Parathyroid adenoma (tissue), 2 donors: ENCODE measurements at regions not wholly inside any gene's neighbourhood (a gene's known extent, or its start where the extent isn't known, plus 50 kb on each side); places are given as distances from the start of the nearest gene placed in this dataset.

Experiments used
- H2AFZ ChIP-seq: fragments of 300-600 bp; sonication (generic); one replicate; pipeline ENCODE4 v1.7.0; 2017; ENCODE audit warnings: antibody characterized with exemption, mild to moderate bottlenecking
- H3K27ac ChIP-seq: fragments of 300-600 bp; sonication (generic); one replicate; pipeline ENCODE4 v1.7.0; 2017
- H3K27me3 ChIP-seq: fragments of 300-600 bp; sonication (generic); one replicate; pipeline ENCODE4 v1.7.0; 2017; ENCODE audit warnings: low read length; ENCODE audit not compliant: control insufficient read depth, insufficient read depth
- H3K36me3 ChIP-seq: fragments of 300-600 bp; sonication (generic); one replicate; pipeline ENCODE4 v1.7.0; 2017; ENCODE audit warnings: low read length; ENCODE audit not compliant: control insufficient read depth, insufficient read depth
- H3K4me1 ChIP-seq: fragments of 300-600 bp; sonication (generic); one replicate; pipeline ENCODE4 v1.7.0; 2017; ENCODE audit warnings: control low read depth
- H3K4me2 ChIP-seq: fragments of 300-600 bp; sonication (generic); one replicate; pipeline ENCODE4 v1.7.0; 2017; ENCODE audit warnings: low read length
- H3K4me3 ChIP-seq: fragments of 300-600 bp; sonication (generic); one replicate; pipeline ENCODE4 v1.7.0; 2017; ENCODE audit warnings: low read depth, low read length
- H3K79me2 ChIP-seq: fragments of 300-600 bp; sonication (generic); one replicate; pipeline ENCODE4 v1.7.0; 2017; ENCODE audit warnings: control low read depth
- H3K9ac ChIP-seq: fragments of 300-600 bp; sonication (generic); one replicate; pipeline ENCODE4 v1.7.0; 2017; ENCODE audit warnings: mild to moderate bottlenecking
- H3K9me3 ChIP-seq: fragments of 300-600 bp; sonication (generic); one replicate; pipeline ENCODE4 v1.7.0; 2017; ENCODE audit warnings: low read length; ENCODE audit not compliant: control insufficient read depth
- TF ChIP-seq, protein P1 (sequence below): fragments of 300-600 bp; sonication (generic); IDR thresholded peaks from one replicate; pipeline ENCODE4 v1.7.0; 2017; ENCODE audit warnings: antibody characterized with exemption, mild to moderate bottlenecking
- donor health status: primary hyperparathyroidism.

DNA sequence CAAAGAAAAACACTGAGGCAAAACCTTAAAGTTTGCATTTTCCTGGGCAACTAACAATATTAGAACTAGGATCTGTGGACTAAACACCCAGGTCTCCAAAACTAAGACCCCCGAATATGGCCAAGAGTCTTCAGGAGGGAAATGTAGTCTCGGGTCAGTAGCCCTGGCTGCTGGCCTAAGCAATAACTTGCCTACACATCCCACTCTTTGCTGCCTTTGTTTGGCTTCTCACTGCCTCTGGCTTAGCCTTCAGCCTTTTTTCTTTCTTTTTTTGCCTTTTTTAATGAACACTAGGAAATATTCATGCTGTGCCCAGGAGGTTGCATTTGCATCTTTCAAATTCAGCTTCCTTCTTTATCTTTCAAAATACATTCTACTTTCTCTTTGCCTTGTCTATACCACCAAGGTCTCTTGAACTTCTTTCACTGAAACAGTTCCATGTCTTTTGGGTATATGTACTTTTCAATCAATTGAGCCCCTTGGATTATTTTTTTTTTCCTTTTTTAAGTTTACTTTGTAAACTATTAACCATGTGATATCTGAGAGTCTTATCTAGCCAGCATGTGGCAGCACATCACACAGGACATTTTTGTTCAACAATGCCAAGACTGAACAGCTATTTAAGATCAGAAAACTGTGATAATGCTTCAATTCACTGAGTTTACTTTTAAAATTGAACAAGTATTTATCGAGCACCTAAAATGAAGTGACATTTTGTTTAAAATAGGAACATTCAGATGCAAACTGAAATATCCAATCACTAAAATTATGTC, 165.0 kb upstream of the TRPC6 start:
- Histone ChIP-seq H3K36me3 (no peaks in the 10 kb centered on the region), H3K79me2 (no peaks in the 10 kb centered on the region), H3K4me3 (no peak overlapping the region), H3K27ac (no peak overlapping the region), H2AFZ (no peak overlapping the region), H3K4me2 (no peak overlapping the region), H3K27me3 (no peaks in the 10 kb centered on the region), H3K9me3 (no peaks in the 10 kb centered on the region), H3K9ac (no peak overlapping the region), H3K4me1 (no peaks in the 10 kb centered on the region)
- TF ChIP-seq, protein P1, sequence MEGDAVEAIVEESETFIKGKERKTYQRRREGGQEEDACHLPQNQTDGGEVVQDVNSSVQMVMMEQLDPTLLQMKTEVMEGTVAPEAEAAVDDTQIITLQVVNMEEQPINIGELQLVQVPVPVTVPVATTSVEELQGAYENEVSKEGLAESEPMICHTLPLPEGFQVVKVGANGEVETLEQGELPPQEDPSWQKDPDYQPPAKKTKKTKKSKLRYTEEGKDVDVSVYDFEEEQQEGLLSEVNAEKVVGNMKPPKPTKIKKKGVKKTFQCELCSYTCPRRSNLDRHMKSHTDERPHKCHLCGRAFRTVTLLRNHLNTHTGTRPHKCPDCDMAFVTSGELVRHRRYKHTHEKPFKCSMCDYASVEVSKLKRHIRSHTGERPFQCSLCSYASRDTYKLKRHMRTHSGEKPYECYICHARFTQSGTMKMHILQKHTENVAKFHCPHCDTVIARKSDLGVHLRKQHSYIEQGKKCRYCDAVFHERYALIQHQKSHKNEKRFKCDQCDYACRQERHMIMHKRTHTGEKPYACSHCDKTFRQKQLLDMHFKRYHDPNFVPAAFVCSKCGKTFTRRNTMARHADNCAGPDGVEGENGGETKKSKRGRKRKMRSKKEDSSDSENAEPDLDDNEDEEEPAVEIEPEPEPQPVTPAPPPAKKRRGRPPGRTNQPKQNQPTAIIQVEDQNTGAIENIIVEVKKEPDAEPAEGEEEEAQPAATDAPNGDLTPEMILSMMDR = no peak

DNA sequence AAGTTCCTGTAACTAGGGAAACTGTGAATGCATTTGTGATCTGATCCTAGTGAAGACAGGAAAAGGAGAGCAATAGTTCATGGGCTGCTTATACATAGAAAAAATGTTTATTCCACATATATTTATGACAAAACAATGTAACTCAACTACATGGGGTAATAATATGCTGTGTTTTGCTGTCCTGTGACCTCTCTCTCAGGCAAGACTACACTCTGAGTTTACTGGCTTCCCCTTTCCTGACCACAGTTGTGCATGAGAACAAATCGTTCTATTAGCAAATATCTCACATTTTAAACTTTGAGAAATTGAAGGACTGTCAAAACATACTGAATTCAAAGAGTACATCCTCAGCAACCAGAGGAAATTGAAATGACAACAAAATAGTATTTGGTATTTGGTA, 161.9 kb upstream of the TRPC6 start:
- H3K79me2 ChIP-seq = no peaks in the 10 kb centered on the region
- no peaks in the 10 kb centered on the region for H3K36me3 ChIP-seq
- no peak overlapping the region for H3K4me2 ChIP-seq
- no peak overlapping the region for H3K4me3 ChIP-seq
- no peaks in the 10 kb centered on the region for H3K4me1 ChIP-seq
- TF ChIP-seq, protein P1 = no peak
- H3K27me3 ChIP-seq = no peaks in the 10 kb centered on the region
- H3K27ac ChIP-seq = no peak overlapping the region
- no peak overlapping the region for H2AFZ ChIP-seq
- H3K9me3 ChIP-seq = no peaks in the 10 kb centered on the region
- no peak overlapping the region for H3K9ac ChIP-seq

DNA sequence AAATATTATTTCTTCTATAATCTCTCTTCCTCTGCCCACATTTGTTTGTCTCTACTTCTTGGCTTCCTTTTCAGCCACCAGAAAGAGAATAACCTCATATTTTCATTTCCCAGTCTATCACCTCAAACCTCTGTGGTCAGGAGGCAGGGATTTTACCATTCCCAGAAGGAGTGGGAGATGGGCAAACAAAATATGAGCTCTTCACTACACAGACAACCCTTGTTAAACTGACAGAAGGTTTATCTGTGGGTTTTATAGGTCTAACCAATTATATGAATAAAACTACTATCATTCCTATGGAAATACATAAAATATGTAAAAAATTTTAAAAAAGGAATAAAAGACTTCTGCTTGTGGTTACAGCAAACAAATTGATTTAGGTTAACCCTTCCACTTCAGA, 160.0 kb upstream of the TRPC6 start:
- TF ChIP-seq, protein P1 = no peak
- H3K27me3 ChIP-seq = no peaks in the 10 kb centered on the region

DNA sequence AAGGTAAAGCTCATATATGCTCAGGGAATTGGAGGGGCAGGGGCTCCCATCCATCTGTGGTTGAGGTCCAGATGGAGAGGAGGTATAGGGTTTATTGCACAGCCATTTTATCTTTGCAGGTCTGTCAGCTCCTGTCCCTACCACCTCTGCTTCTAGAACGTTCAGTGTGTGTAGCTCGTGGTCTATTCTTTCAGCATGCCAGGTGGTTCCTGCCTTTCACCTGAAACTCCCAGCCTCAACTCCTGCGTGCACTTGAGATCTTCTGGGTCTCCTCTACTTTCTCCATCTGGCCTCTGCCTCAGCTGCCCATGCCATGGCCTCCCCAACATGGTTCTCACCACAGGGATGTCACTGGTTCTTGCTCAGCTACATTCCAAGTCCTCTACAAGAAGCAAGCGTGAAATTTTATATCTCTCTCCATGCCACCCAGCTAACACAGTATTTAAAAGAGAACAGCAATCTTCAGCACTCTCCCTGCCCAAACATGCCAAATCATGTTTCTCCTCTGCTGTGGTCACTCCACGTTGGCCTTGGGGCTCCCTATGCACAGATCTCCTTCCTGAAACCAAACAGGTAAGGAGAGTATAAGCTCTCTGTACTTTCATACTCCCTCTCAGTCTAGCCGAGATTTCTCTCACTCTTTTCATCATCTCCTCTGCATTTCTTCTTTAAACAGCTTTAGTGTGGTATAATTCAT, 157.8 kb upstream of the TRPC6 start:
- no peak overlapping the region for H3K9ac ChIP-seq
- no peak overlapping the region for H3K4me2 ChIP-seq
- H3K9me3 ChIP-seq = no peaks in the 10 kb centered on the region
- no peaks in the 10 kb centered on the region for H3K27me3 ChIP-seq
- no peaks in the 10 kb centered on the region for H3K36me3 ChIP-seq
- no peak overlapping the region for H3K27ac ChIP-seq
- H3K4me1 ChIP-seq = no peaks in the 10 kb centered on the region
- no peak overlapping the region for H3K4me3 ChIP-seq
- no peak overlapping the region for H2AFZ ChIP-seq
- no peaks in the 10 kb centered on the region for H3K79me2 ChIP-seq
- TF ChIP-seq, protein P1 = no peak

More for the DNA sequence above, 160.0 kb upstream of the TRPC6 start:
- H3K4me1 ChIP-seq = no peaks in the 10 kb centered on the region
- H3K27ac ChIP-seq = no peak overlapping the region
- H3K79me2 ChIP-seq = no peaks in the 10 kb centered on the region
- no peak overlapping the region for H3K4me3 ChIP-seq
- no peak overlapping the region for H3K9ac ChIP-seq
- H3K36me3 ChIP-seq = no peaks in the 10 kb centered on the region
- H3K4me2 ChIP-seq = no peak overlapping the region
- no peaks in the 10 kb centered on the region for H3K9me3 ChIP-seq
- H2AFZ ChIP-seq = no peak overlapping the region
